GM18873 (cell line): ENCODE measurements at regions not wholly inside any gene's neighbourhood (a gene's known extent, or its start where the extent isn't known, plus 50 kb on each side); places are given as distances from the start of the nearest gene placed in this dataset.

ENCODE experiments used
- ATAC-seq: cut with Tn5 transposase; IDR thresholded peaks from one replicate; pipeline ENCODE4 v1.9.1; 2021; ENCODE audit warnings: mild to moderate bottlenecking, moderate library complexity, moderate number of reproducible peaks; ENCODE audit not compliant: unreplicated experiment, low FRiP score

GRCh38 chr10:2925631-2926030 is 141.7 kb upstream of the PFKP start:
- ATAC-seq, result no peak

GRCh38 chr10:2924431-2924830 is 142.9 kb upstream of the PFKP start:
- no peak for ATAC-seq

- no peak for ATAC-seq
These were observed 145.2 kb upstream of the PFKP start for GRCh38 chr10:2921956-2922680.

- no peak for ATAC-seq
These were observed 146.7 kb upstream of the PFKP start for GRCh38 chr10:2920637-2921036.

- no peak for ATAC-seq
These were observed 147.2 kb upstream of the PFKP start for GRCh38 chr10:2920168-2920567.

GRCh38 chr10:2919016-2919415 is 148.3 kb upstream of the PFKP start:
- no peak for ATAC-seq

GRCh38 chr10:2918489-2918888 is 148.9 kb upstream of the PFKP start:
- no peak for ATAC-seq

GRCh38 chr10:2917926-2918325 is 149.4 kb upstream of the PFKP start:
- no peak for ATAC-seq

GRCh38 chr10:2915412-2915811 is 151.9 kb upstream of the PFKP start:
- ATAC-seq, result no peak

- ATAC-seq, result no peak
These were observed 152.6 kb upstream of the PFKP start for GRCh38 chr10:2914741-2915140.

- no peak for ATAC-seq
These were observed 153.9 kb upstream of the PFKP start for GRCh38 chr10:2913474-2913873.

- no peak for ATAC-seq
These were observed 156.7 kb upstream of the PFKP start for GRCh38 chr10:2910656-2911055.

- no peak for ATAC-seq
These were observed 157.4 kb upstream of the PFKP start for GRCh38 chr10:2909921-2910320.

- ATAC-seq, result no peak
These were observed 158.3 kb upstream of the PFKP start for GRCh38 chr10:2908851-2909630.

- no peak for ATAC-seq
These were observed 160.4 kb upstream of the PFKP start for GRCh38 chr10:2906974-2907373.

GRCh38 chr10:2905851-2906250 is 161.5 kb upstream of the PFKP start:
- ATAC-seq, result no peak

- ATAC-seq, result no peak
These were observed 166.8 kb upstream of the PFKP start for GRCh38 chr10:2900530-2900929.

GRCh38 chr10:2899246-2899951 is 167.9 kb upstream of the PFKP start:
- ATAC-seq, result no peak

- ATAC-seq, result no peak
These were observed 168.9 kb upstream of the PFKP start for GRCh38 chr10:2898509-2898860.

- ATAC-seq, result no peak
These were observed 169.5 kb upstream of the PFKP start for GRCh38 chr10:2897619-2898508.
